ENCODE measurements at regions not wholly inside any gene's neighbourhood (a gene's known extent, or its start where the extent isn't known, plus 50 kb on each side); places are given as distances from the start of the nearest gene placed in this dataset.

DNA sequence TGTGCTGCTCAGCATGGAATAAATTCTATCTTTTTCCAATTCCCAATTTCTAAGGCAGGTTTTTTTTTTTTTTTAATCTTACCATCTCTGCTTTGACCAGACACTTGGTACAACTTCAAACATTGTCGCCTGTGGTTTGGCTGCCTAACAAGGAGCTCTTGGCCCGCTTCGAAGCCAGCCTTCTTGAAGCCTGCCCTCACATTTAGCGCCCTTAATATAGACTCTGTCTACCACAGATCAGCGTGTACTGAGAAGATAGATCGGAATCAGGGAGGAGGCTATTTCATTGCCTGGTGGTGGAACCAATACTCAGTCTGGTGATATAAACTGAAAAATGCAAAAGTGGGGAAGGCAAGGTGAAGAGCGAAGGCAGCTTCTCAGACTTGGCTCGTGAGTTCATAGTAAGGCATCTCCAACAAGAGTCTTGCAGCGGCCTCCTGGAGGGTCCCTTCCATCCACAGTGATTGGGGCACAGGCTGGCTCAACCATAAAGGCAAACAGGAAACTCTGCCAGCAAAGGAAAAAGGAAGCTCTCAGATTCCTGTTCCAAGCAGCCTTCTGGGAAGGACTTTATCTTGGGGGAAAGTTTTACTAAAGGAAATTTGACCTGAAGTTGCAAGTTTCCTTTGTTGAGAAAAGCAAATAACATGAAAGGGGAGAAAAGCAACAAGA lies 103.2 kb upstream of the BCL2L14 start:
- no peak for TF ChIP-seq ZNF423 (CRISPR knock-in tag; IDR thresholded peaks at IDR 0.05)
- no peak for TF ChIP-seq FOXP1 (CRISPR knock-in tag; IDR thresholded peaks at IDR 0.05; ENCODE audit: borderline replicate concordance)
- TF ChIP-seq, protein P1, sequence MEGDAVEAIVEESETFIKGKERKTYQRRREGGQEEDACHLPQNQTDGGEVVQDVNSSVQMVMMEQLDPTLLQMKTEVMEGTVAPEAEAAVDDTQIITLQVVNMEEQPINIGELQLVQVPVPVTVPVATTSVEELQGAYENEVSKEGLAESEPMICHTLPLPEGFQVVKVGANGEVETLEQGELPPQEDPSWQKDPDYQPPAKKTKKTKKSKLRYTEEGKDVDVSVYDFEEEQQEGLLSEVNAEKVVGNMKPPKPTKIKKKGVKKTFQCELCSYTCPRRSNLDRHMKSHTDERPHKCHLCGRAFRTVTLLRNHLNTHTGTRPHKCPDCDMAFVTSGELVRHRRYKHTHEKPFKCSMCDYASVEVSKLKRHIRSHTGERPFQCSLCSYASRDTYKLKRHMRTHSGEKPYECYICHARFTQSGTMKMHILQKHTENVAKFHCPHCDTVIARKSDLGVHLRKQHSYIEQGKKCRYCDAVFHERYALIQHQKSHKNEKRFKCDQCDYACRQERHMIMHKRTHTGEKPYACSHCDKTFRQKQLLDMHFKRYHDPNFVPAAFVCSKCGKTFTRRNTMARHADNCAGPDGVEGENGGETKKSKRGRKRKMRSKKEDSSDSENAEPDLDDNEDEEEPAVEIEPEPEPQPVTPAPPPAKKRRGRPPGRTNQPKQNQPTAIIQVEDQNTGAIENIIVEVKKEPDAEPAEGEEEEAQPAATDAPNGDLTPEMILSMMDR (IDR thresholded peaks at IDR 0.05): no peak
- TF ChIP-seq ESRRA (CRISPR knock-in tag; IDR thresholded peaks at IDR 0.05; ENCODE audit: borderline replicate concordance): no peak
- TF ChIP-seq ZNF138 (CRISPR knock-in tag; conservative IDR thresholded peaks at IDR 0.05): no peak
- TF ChIP-seq TCF7 (CRISPR knock-in tag; IDR thresholded peaks at IDR 0.05; ENCODE audit: low read depth): no peak
- TF ChIP-seq RELA (CRISPR knock-in tag; IDR thresholded peaks at IDR 0.05; ENCODE audit: borderline replicate concordance): no peak
- TF ChIP-seq NFE2L1 (CRISPR knock-in tag; IDR thresholded peaks at IDR 0.05): no peak
- TF ChIP-seq ZNF121 (CRISPR knock-in tag; IDR thresholded peaks at IDR 0.05): no peak
- no peak for TF ChIP-seq FOXJ3 (CRISPR knock-in tag; IDR thresholded peaks at IDR 0.05; ENCODE audit: borderline replicate concordance)
- TF ChIP-seq CBFB (CRISPR knock-in tag; IDR thresholded peaks at IDR 0.05; ENCODE audit: low read depth): no peak
- TF ChIP-seq, protein P2, sequence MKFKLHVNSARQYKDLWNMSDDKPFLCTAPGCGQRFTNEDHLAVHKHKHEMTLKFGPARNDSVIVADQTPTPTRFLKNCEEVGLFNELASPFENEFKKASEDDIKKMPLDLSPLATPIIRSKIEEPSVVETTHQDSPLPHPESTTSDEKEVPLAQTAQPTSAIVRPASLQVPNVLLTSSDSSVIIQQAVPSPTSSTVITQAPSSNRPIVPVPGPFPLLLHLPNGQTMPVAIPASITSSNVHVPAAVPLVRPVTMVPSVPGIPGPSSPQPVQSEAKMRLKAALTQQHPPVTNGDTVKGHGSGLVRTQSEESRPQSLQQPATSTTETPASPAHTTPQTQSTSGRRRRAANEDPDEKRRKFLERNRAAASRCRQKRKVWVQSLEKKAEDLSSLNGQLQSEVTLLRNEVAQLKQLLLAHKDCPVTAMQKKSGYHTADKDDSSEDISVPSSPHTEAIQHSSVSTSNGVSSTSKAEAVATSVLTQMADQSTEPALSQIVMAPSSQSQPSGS (CRISPR knock-in tag; IDR thresholded peaks at IDR 0.05; ENCODE audit: borderline replicate concordance, low read depth): no peak
- no peak for TF ChIP-seq ETV6 (CRISPR knock-in tag; IDR thresholded peaks at IDR 0.05)
- TF ChIP-seq, protein P3, sequence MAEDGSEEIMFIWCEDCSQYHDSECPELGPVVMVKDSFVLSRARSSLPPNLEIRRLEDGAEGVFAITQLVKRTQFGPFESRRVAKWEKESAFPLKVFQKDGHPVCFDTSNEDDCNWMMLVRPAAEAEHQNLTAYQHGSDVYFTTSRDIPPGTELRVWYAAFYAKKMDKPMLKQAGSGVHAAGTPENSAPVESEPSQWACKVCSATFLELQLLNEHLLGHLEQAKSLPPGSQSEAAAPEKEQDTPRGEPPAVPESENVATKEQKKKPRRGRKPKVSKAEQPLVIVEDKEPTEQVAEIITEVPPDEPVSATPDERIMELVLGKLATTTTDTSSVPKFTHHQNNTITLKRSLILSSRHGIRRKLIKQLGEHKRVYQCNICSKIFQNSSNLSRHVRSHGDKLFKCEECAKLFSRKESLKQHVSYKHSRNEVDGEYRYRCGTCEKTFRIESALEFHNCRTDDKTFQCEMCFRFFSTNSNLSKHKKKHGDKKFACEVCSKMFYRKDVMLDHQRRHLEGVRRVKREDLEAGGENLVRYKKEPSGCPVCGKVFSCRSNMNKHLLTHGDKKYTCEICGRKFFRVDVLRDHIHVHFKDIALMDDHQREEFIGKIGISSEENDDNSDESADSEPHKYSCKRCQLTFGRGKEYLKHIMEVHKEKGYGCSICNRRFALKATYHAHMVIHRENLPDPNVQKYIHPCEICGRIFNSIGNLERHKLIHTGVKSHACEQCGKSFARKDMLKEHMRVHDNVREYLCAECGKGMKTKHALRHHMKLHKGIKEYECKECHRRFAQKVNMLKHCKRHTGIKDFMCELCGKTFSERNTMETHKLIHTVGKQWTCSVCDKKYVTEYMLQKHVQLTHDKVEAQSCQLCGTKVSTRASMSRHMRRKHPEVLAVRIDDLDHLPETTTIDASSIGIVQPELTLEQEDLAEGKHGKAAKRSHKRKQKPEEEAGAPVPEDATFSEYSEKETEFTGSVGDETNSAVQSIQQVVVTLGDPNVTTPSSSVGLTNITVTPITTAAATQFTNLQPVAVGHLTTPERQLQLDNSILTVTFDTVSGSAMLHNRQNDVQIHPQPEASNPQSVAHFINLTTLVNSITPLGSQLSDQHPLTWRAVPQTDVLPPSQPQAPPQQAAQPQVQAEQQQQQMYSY (CRISPR knock-in tag; IDR thresholded peaks at IDR 0.05): no peak

Data from WTC11 (cell line).